ENCODE measurements at regions not wholly inside any gene's neighbourhood (a gene's known extent, or its start where the extent isn't known, plus 50 kb on each side); places are given as distances from the start of the nearest gene placed in this dataset.

DNA sequence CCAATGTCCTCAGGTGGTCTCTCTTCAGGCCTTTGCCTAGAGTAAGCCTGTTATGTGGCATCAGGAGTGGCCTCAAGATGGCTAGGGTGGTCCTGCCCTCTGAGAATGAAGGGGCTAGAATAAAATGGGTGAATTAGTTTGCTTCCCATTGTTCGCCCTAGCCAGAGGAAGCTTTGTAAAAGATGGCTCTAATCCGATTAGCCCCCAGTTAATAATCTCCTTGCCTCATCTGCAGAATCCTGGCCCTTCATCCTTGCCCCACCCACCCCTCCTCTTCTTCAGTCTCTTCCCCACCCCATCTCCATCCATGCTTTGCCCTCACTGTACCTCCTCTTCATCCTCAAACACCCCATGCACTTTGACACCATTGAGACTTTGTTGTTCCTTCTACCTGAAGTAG, 57.4 kb upstream of the LGALSL start:
- no peak for TF ChIP-seq POLR2AphosphoS5 (IDR thresholded peaks at IDR 0.05; ENCODE audit: low read depth)
- no peak for TF ChIP-seq SPI1 (IDR thresholded peaks at IDR 0.05; ENCODE audit: borderline replicate concordance, low read depth)
- TF ChIP-seq GABPA (IDR thresholded peaks at IDR 0.05; ENCODE audit: low read depth) = no peak
- TF ChIP-seq, protein P1, sequence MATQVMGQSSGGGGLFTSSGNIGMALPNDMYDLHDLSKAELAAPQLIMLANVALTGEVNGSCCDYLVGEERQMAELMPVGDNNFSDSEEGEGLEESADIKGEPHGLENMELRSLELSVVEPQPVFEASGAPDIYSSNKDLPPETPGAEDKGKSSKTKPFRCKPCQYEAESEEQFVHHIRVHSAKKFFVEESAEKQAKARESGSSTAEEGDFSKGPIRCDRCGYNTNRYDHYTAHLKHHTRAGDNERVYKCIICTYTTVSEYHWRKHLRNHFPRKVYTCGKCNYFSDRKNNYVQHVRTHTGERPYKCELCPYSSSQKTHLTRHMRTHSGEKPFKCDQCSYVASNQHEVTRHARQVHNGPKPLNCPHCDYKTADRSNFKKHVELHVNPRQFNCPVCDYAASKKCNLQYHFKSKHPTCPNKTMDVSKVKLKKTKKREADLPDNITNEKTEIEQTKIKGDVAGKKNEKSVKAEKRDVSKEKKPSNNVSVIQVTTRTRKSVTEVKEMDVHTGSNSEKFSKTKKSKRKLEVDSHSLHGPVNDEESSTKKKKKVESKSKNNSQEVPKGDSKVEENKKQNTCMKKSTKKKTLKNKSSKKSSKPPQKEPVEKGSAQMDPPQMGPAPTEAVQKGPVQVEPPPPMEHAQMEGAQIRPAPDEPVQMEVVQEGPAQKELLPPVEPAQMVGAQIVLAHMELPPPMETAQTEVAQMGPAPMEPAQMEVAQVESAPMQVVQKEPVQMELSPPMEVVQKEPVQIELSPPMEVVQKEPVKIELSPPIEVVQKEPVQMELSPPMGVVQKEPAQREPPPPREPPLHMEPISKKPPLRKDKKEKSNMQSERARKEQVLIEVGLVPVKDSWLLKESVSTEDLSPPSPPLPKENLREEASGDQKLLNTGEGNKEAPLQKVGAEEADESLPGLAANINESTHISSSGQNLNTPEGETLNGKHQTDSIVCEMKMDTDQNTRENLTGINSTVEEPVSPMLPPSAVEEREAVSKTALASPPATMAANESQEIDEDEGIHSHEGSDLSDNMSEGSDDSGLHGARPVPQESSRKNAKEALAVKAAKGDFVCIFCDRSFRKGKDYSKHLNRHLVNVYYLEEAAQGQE (IDR thresholded peaks at IDR 0.05; ENCODE audit: insufficient replicate concordance, low read depth) = no peak
- TF ChIP-seq, protein P2, sequence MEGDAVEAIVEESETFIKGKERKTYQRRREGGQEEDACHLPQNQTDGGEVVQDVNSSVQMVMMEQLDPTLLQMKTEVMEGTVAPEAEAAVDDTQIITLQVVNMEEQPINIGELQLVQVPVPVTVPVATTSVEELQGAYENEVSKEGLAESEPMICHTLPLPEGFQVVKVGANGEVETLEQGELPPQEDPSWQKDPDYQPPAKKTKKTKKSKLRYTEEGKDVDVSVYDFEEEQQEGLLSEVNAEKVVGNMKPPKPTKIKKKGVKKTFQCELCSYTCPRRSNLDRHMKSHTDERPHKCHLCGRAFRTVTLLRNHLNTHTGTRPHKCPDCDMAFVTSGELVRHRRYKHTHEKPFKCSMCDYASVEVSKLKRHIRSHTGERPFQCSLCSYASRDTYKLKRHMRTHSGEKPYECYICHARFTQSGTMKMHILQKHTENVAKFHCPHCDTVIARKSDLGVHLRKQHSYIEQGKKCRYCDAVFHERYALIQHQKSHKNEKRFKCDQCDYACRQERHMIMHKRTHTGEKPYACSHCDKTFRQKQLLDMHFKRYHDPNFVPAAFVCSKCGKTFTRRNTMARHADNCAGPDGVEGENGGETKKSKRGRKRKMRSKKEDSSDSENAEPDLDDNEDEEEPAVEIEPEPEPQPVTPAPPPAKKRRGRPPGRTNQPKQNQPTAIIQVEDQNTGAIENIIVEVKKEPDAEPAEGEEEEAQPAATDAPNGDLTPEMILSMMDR (IDR thresholded peaks at IDR 0.05; ENCODE audit: insufficient read depth, low read length) = no peak
- no peak for DNase-seq (ENCODE audit: low read depth in 1 of 2, low spot score in 1 of 2)
- no peaks in the 10 kb centered on the region for H3K27me3 ChIP-seq (ENCODE audit: insufficient read depth, poor library complexity, severe bottlenecking)

DNA sequence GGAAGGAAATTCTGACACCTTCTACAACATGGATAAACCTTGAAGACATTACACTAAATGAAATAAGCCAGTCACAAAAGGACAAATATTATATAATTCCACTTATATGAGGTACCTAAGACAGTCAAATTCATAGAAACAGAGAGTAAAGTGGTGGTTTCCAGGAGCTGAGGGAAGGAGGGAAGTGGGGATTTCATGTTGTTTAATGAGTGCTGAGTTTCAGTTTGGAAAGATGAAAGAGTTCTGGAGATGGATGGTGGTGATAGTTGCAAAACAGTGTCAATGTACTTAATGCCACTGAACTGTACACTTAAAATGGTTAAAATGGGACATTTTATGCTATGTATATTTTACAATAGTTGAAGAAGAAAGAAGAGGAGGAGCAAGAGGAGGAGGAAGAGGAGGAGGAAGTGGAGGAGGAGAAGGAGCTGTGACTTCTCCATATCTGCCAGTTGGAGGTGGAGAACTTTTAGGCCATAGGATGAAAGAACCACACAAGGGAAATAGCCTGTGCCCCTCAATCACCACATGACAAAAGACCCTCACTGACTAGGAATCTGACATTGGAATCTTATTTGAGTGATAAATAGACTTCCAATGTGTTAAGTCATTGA, 55.3 kb upstream of the LGALSL start:
- Histone ChIP-seq H3K4me3 (replicated peaks; ENCODE audit: insufficient read depth, low read length) (no peak overlapping the region), H3K27me3 (ENCODE audit: insufficient read depth, poor library complexity, severe bottlenecking) (no peaks in the 10 kb centered on the region), H3K27ac (replicated peaks) (no peak overlapping the region)
- TF ChIP-seq SPI1 (IDR thresholded peaks at IDR 0.05; ENCODE audit: borderline replicate concordance, low read depth) = peak; percentile 68; the same call in 1 of the 2 replicates
- TF ChIP-seq, protein P1 (IDR thresholded peaks at IDR 0.05; ENCODE audit: insufficient replicate concordance, low read depth) = no peak
- no peak for DNase-seq (ENCODE audit: low read depth in 1 of 2, low spot score in 1 of 2)

More for the DNA sequence above, 57.4 kb upstream of the LGALSL start:
- no peak overlapping the region for H3K27ac ChIP-seq (replicated peaks)
- no peak overlapping the region for H3K4me3 ChIP-seq (replicated peaks; ENCODE audit: insufficient read depth, low read length)

DNA sequence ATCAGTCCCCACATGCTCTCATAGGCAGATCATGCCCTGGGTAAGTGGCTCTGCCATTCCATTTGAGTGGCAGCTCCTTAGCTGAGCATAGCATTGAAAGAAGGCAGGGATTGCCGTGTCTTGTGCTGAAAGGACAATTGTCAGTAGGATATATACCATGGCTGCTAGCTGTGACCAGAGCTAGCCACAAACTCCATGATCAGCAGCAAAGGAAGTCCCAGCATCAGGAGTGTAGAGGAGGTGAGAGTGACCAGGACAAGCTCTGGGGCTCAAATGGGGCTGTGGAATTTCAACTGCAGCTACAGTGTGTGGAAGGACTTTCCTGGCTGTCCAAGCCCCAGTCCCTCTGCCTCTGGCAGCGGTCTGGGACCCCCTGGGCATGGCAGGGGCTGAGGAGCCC, 54.4 kb upstream of the LGALSL start:
- Histone ChIP-seq H3K27me3 (ENCODE audit: insufficient read depth, poor library complexity, severe bottlenecking) (no peaks in the 10 kb centered on the region), H3K4me3 (replicated peaks; ENCODE audit: insufficient read depth, low read length) (no peak overlapping the region), H3K27ac (replicated peaks) (no peak overlapping the region)
- TF ChIP-seq POLR2AphosphoS5 (IDR thresholded peaks at IDR 0.05; ENCODE audit: low read depth) (no peak), SPI1 (IDR thresholded peaks at IDR 0.05; ENCODE audit: borderline replicate concordance, low read depth) (no peak), GABPA (IDR thresholded peaks at IDR 0.05; ENCODE audit: low read depth) (no peak)
- TF ChIP-seq, protein P2 (IDR thresholded peaks at IDR 0.05; ENCODE audit: insufficient read depth, low read length) = no peak
- TF ChIP-seq, protein P1 (IDR thresholded peaks at IDR 0.05; ENCODE audit: insufficient replicate concordance, low read depth) = no peak
- DNase-seq (ENCODE audit: low read depth in 1 of 2, low spot score in 1 of 2) = no peak
